ENCODE measurements at regions not wholly inside any gene's neighbourhood (a gene's known extent, or its start where the extent isn't known, plus 50 kb on each side); places are given as distances from the start of the nearest gene placed in this dataset.

DNA sequence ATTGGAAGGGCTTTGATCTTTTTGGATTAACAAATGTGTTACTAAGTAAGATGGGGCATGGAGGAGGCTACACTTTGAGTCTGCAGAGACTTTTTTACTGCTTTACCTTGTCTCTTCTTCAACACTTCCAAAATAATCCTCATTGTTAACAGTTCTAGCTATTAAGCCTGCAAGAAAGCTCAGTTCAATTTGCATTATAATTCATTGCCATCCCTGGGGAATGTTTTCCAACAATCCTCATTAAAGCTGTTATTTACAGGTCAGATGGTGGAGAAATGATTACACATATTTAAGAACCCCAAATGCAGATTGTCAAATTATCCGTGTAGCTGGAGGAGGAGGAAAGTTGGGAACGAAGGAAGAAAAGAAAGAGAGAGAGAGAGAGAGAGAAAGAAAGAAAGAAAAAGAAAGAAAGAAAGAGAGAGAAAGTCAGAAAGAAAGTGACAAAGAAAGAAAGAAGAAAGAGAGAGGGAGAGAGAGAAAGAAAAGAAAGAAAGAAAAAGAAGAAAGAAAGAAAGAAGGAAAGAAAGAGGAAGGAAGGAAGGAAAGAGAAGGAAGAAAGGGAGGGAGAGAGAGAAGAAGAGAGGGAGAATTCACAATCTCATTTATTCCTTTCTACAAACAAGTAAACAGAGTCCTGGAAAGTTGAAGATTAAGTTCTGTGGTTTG, 443.9 kb downstream of the INSC start:
- in situ Hi-C loops (cut with HindIII; ENCODE audit: low pct_ligation_motif_present, low pct_unique_long_range_greater_than_20kb, low sequenced_read_pairs), result no loop called here
- no peak for DNase-seq

DNA sequence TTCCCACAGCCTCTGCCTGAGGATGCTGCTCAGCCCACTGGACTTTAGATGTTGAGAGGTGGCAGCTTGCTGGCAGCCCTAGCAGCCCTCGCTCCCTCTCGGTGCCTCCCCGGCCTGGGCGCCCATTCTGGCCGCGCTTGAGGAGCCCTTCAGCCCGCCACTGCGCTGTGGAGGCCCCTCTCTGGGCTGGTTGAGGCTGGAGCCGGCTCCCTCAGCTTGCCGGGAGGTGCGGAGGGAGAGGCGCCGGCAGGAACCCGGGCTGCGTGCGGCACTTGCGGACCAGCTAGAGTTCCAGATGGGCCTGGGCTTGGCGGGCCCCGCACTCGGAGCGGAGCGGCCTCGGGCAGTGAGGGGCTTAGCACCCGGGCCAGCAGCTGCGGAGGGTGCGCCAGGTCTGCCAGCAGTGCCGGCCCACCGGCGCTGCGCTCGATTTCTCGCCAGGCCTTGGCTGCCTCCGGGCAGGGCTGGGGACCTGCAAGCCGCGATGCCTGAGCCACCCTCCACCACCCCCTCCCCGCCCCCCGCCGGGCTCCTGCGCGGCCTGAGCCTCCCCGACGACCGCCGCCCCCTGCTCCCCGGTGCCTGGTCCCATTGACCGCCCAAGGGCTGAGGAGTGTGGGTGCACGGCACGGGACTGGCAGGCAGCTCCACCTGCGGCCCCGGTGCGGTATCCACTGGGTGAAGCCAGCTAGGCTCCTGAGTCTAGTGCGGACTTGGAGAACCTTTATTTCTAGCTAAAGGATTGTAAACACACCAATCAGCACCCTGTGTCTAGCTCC, 446.2 kb downstream of the INSC start:
- DNase-seq, result no peak
- in situ Hi-C loops (cut with HindIII; ENCODE audit: low pct_ligation_motif_present, low pct_unique_long_range_greater_than_20kb, low sequenced_read_pairs), result no loop called here

DNA sequence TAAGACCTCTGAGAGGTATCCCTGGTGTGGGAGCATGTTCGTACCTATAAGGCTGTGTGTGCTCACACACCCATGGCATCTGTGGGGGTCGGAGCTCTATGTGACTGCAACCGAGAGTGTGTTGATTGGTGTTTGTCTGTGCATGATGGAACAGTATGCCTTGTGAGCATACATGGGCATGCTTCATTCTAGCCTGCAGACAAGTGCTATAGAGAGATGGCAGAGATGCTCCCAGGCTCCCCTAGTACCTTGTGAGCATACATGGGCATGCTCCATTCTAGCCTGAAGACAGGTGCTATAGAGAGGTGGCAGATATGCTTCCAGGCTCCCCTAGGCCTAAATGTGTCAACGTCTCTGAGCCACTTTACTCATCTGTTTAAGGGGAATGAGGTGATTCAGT, 447.5 kb downstream of the INSC start:
- in situ Hi-C loops (cut with HindIII; ENCODE audit: low pct_ligation_motif_present, low pct_unique_long_range_greater_than_20kb, low sequenced_read_pairs), result no loop called here

DNA sequence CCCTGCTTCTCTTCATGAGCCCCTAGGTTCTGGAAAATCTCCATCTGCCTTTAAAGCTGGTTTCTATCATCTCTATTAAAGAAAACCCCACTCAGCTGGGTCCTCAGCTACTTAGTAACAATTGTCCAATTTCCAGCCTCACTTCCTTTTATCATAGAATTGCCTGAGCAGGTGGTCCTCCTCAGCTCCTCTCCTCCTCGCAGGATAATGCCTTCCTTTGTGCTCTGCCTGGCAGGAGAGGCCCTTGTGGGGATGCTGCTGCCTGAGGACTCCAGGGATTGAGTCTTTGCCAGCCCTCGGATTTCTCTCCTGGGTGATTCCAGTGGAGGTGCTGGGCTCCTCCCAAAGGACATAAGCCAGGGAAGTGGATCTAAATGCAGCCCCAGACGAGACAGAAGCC, 448.3 kb downstream of the INSC start:
- in situ Hi-C loops (cut with HindIII; ENCODE audit: low pct_ligation_motif_present, low pct_unique_long_range_greater_than_20kb, low sequenced_read_pairs), result no loop called here
- no peak for DNase-seq

More for the DNA sequence above, 447.5 kb downstream of the INSC start:
- no peak for DNase-seq

DNA sequence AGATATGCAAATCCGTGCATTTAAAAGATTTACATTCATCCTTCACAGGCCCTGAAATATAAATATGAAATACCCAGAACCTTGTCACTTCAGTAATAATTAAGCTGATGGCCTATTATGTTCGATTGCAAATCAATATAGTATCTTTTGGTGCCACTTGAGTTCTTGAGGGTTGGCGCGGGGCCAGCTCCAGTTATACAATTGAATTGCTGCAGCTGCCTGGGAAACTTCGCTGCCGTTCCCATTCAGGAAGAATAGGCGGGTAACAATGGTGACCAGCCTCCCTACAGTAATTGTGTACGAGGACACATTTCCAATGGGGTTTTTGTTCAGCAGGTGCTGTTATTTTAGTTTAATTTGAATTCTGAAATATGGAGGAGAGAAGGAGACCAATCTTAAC, 451.2 kb downstream of the INSC start:
- DNase-seq, result no peak

DNA sequence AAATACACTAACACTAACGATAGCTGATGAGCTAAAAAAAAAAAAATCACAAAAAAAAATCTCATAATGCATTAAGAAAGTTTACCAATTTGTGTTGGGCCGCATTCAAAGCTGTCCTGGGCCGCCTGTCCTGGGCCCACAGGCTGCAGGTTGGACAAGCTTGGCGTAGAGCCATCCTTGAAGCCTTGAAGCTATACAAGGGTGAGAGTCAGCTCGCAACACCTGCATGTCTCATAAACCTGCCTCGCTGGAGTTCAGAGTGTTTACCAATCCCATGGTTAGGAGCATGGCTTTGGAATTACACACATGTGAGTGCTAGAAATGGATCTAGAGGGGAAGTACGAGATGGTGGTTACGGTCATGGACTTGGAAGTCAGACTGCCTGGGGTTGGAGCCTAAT, 453.7 kb downstream of the INSC start:
- in situ Hi-C loops (cut with HindIII; ENCODE audit: low pct_ligation_motif_present, low pct_unique_long_range_greater_than_20kb, low sequenced_read_pairs), result no loop called here
- DNase-seq, result no peak

More for the DNA sequence above, 451.2 kb downstream of the INSC start:
- in situ Hi-C loops (cut with HindIII; ENCODE audit: low pct_ligation_motif_present, low pct_unique_long_range_greater_than_20kb, low sequenced_read_pairs), result no loop called here

DNA sequence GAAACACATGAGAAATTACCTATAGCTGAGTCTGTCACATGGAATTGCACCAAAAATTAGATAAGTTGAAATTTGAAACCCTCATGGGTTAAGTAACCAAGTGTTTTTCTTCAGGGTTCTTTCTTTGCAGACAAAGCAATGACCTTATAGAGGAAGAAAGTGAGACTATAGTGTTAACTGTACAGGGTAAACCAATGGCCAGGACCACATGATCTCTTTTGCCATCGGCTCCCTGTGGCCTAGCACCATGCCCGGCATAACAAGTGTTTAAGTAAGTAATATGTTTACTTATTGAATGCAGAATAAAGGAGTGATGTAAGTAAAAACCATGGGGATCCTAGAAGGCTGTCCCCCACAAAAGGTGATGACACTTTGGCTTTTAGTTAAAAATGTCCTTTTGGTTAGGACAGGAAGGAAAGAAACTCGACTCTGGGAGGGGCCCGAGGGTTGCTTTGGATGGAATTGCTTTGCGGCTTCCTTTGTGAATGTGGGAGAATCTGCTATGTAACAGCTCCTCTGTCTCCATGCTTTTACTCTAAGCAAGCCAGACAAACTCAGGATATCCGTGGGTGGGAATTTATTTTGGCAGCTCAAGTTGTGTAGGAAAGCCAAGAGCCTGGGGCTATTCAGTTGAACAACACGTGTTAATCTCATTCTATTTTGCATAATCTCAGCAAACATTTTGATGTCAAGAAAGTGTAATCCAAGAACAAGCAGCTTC, 454.7 kb downstream of the INSC start:
- DNase-seq, result no peak
- in situ Hi-C loops (cut with HindIII; ENCODE audit: low pct_ligation_motif_present, low pct_unique_long_range_greater_than_20kb, low sequenced_read_pairs), result no loop called here

DNA sequence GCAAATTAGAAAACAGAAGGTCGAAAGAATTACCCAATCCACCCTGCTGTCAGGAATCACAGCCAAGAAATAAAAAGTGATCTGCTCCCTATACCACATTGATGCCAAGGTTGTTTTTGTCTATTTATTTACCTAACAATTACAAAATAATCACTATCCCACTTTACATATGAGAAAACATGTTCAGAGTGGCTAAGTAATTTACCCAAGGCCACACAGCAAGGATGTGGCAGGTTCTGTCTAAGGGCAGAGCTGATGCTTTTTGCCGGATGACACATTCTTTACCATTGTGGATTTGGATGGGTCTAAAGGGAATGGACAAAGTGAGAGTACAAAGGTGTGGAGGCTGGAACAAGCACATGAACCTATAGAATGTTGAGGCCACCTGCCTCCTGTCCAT, 460.7 kb downstream of the INSC start:
- in situ Hi-C loops (cut with HindIII; ENCODE audit: low pct_ligation_motif_present, low pct_unique_long_range_greater_than_20kb, low sequenced_read_pairs), result no loop called here
- DNase-seq, result no peak

DNA sequence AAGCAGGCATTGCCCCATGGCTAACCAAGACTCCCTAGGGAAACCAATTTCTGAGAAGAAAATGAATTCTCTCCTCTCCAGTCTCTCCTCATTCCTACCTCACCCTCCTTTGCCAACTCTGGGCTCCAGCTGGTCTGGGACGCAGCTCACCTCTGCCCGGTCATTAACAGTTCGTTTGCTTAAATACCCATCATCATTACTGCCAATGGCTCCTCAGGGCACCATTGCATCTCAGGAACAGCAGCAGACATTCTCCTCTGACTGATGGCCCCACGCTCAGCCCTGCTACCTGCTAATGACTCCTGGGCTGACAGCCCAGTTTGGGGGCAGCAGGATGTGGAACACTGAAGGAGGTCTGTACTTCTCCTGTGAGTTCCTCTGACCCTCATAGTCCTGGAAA, 462.0 kb downstream of the INSC start:
- DNase-seq, result no peak
- in situ Hi-C loops (cut with HindIII; ENCODE audit: low pct_ligation_motif_present, low pct_unique_long_range_greater_than_20kb, low sequenced_read_pairs), result no loop called here

DNA sequence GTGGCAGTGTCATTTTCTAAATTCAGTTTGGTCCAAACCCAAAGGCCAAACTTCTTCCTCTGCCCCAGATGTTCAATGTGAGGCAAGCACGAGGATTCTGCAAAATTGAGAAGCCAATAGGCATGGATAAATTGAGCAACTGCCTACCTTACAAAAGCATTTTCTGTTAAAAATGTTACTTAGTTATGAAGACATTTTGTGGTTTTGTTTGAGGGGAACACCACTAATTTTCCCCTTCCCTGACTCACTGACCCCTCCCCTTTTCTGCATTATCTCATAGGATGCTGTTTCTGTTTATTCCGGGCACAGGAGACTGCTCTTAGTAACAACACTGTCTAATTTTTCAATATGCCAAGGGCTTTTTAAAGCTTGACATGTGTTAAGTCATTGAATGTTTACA, 462.8 kb downstream of the INSC start:
- in situ Hi-C loops (cut with HindIII; ENCODE audit: low pct_ligation_motif_present, low pct_unique_long_range_greater_than_20kb, low sequenced_read_pairs), result no loop called here
- no peak for DNase-seq

DNA sequence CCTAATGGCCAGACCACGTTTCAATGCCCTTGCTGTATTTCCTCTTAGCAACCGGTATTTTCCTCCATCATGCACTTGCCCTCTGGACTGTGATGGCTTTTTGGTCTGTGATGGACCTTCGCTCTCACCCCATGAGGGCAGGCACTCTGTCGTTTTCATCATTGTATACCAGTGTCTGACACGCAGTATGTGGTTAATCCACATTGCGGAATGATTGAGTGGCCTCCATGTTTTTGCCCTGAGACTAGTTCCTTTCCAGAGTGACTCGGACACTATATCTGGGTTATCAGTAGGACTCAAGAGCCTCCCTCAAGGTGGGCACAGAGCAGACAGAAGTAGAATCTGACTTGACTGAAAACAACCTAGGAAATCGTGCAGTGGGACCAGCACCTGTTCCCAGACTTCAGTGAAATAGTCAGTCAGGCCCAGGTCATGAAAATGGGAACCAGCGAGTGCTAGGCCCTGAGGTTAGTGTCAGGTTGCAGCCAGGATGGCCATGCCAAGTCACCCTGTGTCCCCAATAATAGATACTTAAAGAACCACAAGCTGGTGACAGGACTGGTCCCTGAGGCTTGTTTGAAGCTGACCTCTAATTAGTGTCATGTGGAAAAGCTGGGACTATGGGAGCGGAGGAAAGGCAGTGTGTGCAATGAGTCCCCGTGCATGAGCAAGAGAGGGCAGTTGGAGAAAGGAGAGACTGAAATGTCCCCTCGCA, 464.7 kb downstream of the INSC start:
- DNase-seq, result no peak

DNA sequence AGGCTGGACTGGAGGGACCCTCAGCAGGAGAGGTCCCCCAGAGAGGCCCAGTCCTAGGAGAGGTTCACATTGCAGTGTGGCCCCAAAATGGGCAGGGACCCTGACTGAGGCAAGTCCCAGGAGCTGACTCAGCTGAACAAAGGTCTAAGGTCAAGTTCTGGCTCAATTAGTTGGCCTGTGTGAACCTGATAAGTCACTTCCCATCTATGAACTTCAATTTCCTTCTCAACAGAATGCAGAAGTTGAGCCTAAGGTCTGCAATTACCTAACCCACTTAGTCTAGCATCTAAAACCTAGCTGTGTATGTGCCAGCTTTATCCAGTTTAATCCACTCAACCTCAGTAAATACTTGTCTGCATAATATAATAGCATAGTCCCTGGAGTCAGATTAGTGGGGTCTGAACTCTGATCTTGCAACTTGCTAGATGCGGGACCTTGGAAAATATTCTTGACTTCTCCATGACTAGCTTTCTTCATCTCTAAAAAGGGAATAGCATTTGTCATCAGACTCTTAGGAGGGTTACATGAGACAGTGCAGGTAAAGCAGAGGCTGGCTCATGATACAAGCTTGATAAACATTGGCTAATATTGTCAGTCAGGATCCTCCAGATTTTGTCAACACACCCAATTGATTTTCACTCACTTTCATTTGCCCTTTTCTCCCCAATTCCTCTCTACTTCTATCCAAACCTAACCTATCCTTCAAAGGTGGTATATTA, 465.5 kb downstream of the INSC start:
- in situ Hi-C loops (cut with HindIII; ENCODE audit: low pct_ligation_motif_present, low pct_unique_long_range_greater_than_20kb, low sequenced_read_pairs), result no loop called here

More for the DNA sequence above, 464.7 kb downstream of the INSC start:
- in situ Hi-C loops (cut with HindIII; ENCODE audit: low pct_ligation_motif_present, low pct_unique_long_range_greater_than_20kb, low sequenced_read_pairs), result no loop called here

DNA sequence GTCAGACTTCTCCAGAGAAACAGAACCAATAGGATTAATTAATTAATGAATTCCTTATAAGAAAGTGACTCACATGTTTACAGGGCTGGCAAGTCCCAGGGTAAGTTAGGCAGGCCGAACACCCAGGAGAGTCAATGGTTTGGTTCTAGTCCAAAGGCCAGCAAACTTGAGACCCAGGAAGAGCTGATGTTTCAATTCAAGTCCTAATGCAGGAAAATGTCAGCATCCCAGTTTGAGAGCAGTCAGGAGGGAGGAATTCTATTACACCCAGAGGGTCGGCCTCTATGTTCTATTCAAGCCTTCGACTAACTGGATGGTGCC, 466.0 kb downstream of the INSC start:
- DNase-seq, result no peak
- in situ Hi-C loops (cut with HindIII; ENCODE audit: low pct_ligation_motif_present, low pct_unique_long_range_greater_than_20kb, low sequenced_read_pairs), result no loop called here

More for the DNA sequence above, 465.5 kb downstream of the INSC start:
- no peak for DNase-seq

DNA sequence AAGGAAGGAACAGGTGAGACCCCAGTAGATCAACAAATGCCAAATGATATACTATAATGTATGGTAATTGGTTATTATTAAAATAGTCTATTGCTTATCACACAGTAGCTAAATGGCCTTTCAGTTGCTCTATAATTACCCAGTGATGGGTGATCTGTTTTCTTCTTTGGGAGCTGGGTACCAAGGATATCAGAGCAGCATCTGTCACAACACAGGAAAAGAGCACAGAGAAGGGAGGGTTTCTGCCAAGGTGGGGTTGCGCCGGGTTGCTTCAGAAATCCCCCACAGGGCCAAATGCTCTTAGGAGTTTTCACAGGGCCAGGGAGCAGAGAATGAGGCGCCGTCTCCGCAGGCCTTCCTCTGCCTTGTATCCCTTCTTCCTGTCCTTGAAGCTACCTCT, 469.4 kb downstream of the INSC start:
- in situ Hi-C loops (cut with HindIII; ENCODE audit: low pct_ligation_motif_present, low pct_unique_long_range_greater_than_20kb, low sequenced_read_pairs), result no loop called here
- no peak for DNase-seq

DNA sequence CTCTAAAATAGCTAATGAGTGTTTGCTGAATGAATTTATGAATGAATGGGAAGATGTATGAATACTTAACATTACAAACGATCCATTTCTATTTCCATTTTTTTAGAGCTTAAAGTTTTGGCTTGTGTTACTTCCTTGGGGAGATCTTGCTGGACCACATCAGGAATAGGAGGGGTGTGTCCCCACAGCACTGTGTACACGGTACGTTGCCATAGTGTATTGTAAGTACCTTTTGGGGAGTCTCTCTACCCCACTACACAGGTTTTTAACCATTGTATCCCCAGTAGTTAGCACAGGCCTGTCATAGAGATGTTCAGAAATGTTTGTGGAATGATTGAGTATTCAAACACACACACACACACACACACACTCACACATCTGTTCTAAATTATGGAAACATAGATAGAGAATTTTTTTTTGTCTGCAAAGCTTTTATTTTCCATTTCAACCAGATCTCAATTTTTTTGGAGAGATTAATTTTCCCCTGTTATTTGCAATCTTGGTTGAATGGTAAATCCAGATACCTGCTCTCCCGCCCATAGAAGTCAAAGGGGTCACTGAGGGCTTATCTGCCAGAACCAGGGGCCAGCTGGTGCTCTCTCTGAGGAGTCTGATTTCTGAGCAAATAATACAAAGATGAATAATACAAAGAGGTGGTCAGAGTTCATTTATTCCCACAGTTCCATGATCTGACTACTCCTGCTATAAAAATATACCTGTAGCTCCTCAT, 471.0 kb downstream of the INSC start:
- in situ Hi-C loops (cut with HindIII; ENCODE audit: low pct_ligation_motif_present, low pct_unique_long_range_greater_than_20kb, low sequenced_read_pairs), result no loop called here
- DNase-seq, result no peak

DNA sequence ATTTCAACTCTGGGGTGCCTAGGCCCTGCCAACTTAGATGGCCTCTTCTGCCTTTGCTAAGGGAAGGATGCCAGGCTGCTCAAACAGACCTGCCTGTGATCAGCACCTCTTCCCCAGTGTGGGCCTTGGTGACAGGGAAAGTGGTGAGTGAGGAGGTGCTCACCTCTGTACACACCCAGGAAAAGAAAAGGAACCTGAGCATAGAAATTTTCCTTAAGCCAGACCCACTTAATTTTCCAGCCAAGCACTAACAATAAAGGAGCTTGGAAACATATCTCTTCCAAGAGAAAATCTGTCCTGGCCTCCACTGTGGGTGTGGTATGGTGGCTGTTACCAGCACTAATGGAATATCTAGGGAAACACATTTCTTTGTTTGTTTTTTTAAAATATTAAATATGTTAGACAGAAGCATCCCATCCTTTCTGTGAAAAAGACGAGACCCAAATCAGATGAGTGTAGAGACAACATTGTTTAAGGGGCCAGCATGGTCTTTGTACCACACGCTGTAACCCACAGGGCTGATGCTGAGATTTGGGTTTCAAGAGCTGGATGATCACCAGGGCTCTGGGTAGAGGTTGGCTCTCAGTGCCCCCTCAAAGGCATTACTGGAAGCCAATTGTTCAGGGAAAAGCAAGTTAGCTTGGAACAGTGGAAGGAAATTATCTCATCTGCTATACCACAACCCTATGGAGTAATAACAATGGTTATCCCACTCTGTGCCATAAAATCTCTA, 472.2 kb downstream of the INSC start:
- no peak for DNase-seq
- in situ Hi-C loops (cut with HindIII; ENCODE audit: low pct_ligation_motif_present, low pct_unique_long_range_greater_than_20kb, low sequenced_read_pairs), result no loop called here

DNA sequence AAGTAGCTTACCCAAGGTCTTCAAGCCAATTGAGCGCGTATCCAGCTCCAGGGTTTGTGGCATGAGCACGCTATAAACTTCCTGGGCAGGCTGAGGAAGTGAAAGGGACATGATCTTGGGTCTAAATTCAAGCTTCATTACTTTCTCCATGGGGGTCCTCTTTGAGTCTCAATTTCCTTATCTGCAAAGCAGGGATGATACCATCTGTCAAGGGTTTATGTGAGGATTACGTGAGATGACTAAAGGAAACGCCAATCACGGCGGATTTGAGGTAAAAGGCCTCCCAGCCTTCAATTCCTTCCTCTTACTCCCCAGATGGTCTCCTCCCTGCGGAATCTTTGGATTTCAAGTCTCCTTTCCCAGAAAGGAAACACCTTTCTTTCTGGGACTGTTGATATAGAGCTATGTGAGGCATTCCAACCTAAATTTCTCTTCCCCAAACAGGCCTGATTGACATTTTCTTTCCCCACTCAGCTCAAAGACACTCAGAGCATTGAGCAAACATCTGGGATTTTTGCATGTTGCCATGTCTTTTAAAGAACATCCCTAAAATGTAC, 474.4 kb downstream of the INSC start:
- in situ Hi-C loops (cut with HindIII; ENCODE audit: low pct_ligation_motif_present, low pct_unique_long_range_greater_than_20kb, low sequenced_read_pairs), result no loop called here
- no peak for DNase-seq

Data from ACHN (cell line).